ENCODE measurements at regions not wholly inside any gene's neighbourhood (a gene's known extent, or its start where the extent isn't known, plus 50 kb on each side); places are given as distances from the start of the nearest gene placed in this dataset.

GRCh38 chr2:173589604-173590275, 235.1 kb downstream of the CDCA7 start:
- H3K4me3 ChIP-seq (ENCODE audit: control insufficient read depth, low read depth, low read length): no peak overlapping the region
- DNase-seq (ENCODE audit: low read depth): no peak
- TF ChIP-seq CTCF (IDR thresholded peaks at IDR 0.05; ENCODE audit: control insufficient read depth, insufficient read depth, low read depth, low read length, missing control alignments): no peak

- H3K4me3 ChIP-seq (ENCODE audit: control insufficient read depth, low read depth, low read length): no peak overlapping the region
- DNase-seq (ENCODE audit: low read depth): peak; percentile 92
- no peak for TF ChIP-seq CTCF (IDR thresholded peaks at IDR 0.05; ENCODE audit: control insufficient read depth, insufficient read depth, low read depth, low read length, missing control alignments)
Observed at GRCh38 chr2:173590276-173590861, 235.7 kb downstream of the CDCA7 start.

- H3K4me3 ChIP-seq (ENCODE audit: control insufficient read depth, low read depth, low read length): no peak overlapping the region
Observed at GRCh38 chr2:173593109-173593508, 238.4 kb downstream of the CDCA7 start.

GRCh38 chr2:173596244-173596643, 241.6 kb downstream of the CDCA7 start:
- no peak for TF ChIP-seq CTCF (IDR thresholded peaks at IDR 0.05; ENCODE audit: control insufficient read depth, insufficient read depth, low read depth, low read length, missing control alignments)
- no peak overlapping the region for H3K4me3 ChIP-seq (ENCODE audit: control insufficient read depth, low read depth, low read length)
- DNase-seq (ENCODE audit: low read depth): no peak

More at GRCh38 chr2:173593109-173593508, 238.4 kb downstream of the CDCA7 start:
- no peak for DNase-seq (ENCODE audit: low read depth)
- no peak for TF ChIP-seq CTCF (IDR thresholded peaks at IDR 0.05; ENCODE audit: control insufficient read depth, insufficient read depth, low read depth, low read length, missing control alignments)

GRCh38 chr2:173598525-173598924, 243.9 kb downstream of the CDCA7 start:
- TF ChIP-seq CTCF (IDR thresholded peaks at IDR 0.05; ENCODE audit: control insufficient read depth, insufficient read depth, low read depth, low read length, missing control alignments): no peak
- no peak overlapping the region for H3K4me3 ChIP-seq (ENCODE audit: control insufficient read depth, low read depth, low read length)
- DNase-seq (ENCODE audit: low read depth): no peak

- no peak overlapping the region for H3K4me3 ChIP-seq (ENCODE audit: control insufficient read depth, low read depth, low read length)
- no peak for TF ChIP-seq CTCF (IDR thresholded peaks at IDR 0.05; ENCODE audit: control insufficient read depth, insufficient read depth, low read depth, low read length, missing control alignments)
- DNase-seq (ENCODE audit: low read depth): no peak
Observed at GRCh38 chr2:173599821-173600359, 245.2 kb downstream of the CDCA7 start.

Measured in AG09309 (cell line).